GM12878 (cell line): ENCODE measurements at regions not wholly inside any gene's neighbourhood (a gene's known extent, or its start where the extent isn't known, plus 50 kb on each side); places are given as distances from the start of the nearest gene placed in this dataset.

Experiments used
- ATAC-seq: fragments of 200-7000 bp; cut with Tn5 transposase; 3 replicates; pipeline ENCODE4 v1.9.1; 2020; ENCODE audit warnings: mild to moderate bottlenecking, moderate library complexity
- BruUV-seq: library from RNA; stranded (reverse); fragments of 400-500 nt; replicated peaks from 2 replicates; lab custom pipeline; 2021; lab: Mats Ljungman, UMichigan
- CTCF ChIA-PET: fragments of 300-600 bp; sonication (Branson Sonifier 250); formaldehyde crosslinking; extraction: SDS; loops from one replicate; lab custom pipeline; 2021; ENCODE audit warnings: inconsistent platforms; lab: Yijun Ruan, JAX
- POLR2A ChIA-PET: fragments of 350-600 bp; formaldehyde crosslinking; extraction: SDS; loops from one replicate; lab custom pipeline; 2021; ENCODE audit warnings: inconsistent platforms; lab: Charles Lee
- RAD21 ChIA-PET: fragments of 300-600 bp; sonication (Branson Sonifier 250); formaldehyde crosslinking; loops from one replicate; lab custom pipeline; 2023; ENCODE audit warnings: antibody characterized with exemption; ENCODE audit not compliant: unreplicated experiment; lab: Charles Lee
- SMC1A ChIA-PET: fragments of 300-600 bp; sonication (Branson Sonifier 250); formaldehyde crosslinking; loops from one replicate; lab custom pipeline; 2023; ENCODE audit not compliant: unreplicated experiment, uncharacterized antibody; lab: Charles Lee
- DNase-seq: peaks from one replicate; pipeline ENCODE4 v3.0.0-alpha.2; 2011; ENCODE audit warnings: low read depth, low spot score
- FAIRE-seq: peaks from 3 replicates; lab custom pipeline; 2011; peaks lifted over from hg19 to GRCh38; lab: Jason Lieb, UNC
- H2AFZ ChIP-seq: 2 replicates; pipeline ENCODE4 v1.6.0; 2011; ENCODE audit warnings: low read depth, low read length, control low read depth; ENCODE audit not compliant: control insufficient read depth
- H3K27ac ChIP-seq: 2 replicates; pipeline ENCODE4 v1.5.1; 2011; ENCODE audit warnings: control low read depth; ENCODE audit not compliant: control insufficient read depth, insufficient read depth
- H3K27me3 ChIP-seq, 2 experiments: replicated peaks in 1 of 2; 2 replicates each; pipeline versions ENCODE4 v1.6.0 to v1.6.1; 2011; ENCODE audit warnings: low read length in 1 of 2; ENCODE audit not compliant: control insufficient read depth in 2 of 2, insufficient read depth in 2 of 2
- H3K36me3 ChIP-seq, 2 experiments: 2 replicates each; pipeline ENCODE4 v1.5.1; 2011; ENCODE audit warnings: low read length in 1 of 2; ENCODE audit not compliant: control insufficient read depth in 2 of 2, insufficient read depth in 2 of 2
- H3K4me1 ChIP-seq: 2 replicates; pipeline ENCODE4 v1.6.1; 2011; ENCODE audit warnings: mild to moderate bottlenecking, low read length, moderate library complexity, mixed read lengths; ENCODE audit not compliant: control insufficient read depth, insufficient read depth
- H3K4me2 ChIP-seq: 2 replicates; pipeline ENCODE4 v1.6.0; 2011; ENCODE audit warnings: control low read depth; ENCODE audit not compliant: control insufficient read depth, insufficient read depth
- H3K4me3 ChIP-seq: fragments of 200-600 bp; sonication (generic); 2 replicates; pipeline ENCODE4 v1.5.1; 2016
- H3K79me2 ChIP-seq: 2 replicates; pipeline ENCODE4 v1.6.0; 2011; ENCODE audit warnings: low read length; ENCODE audit not compliant: control insufficient read depth, insufficient read depth
- H3K9ac ChIP-seq: 2 replicates; pipeline ENCODE4 v1.8.0; 2011; ENCODE audit warnings: low read length, control low read depth, mixed read lengths; ENCODE audit not compliant: control insufficient read depth, insufficient read depth
- H3K9me3 ChIP-seq: replicated peaks from 3 replicates; pipeline ENCODE4 v1.5.1; 2011; ENCODE audit warnings: mild to moderate bottlenecking, low read length; ENCODE audit not compliant: control insufficient read depth, insufficient read depth
- H4K20me1 ChIP-seq: 2 replicates; pipeline ENCODE4 v1.6.0; 2011; ENCODE audit not compliant: control insufficient read depth, insufficient read depth
- CREM ChIP-seq: IDR thresholded peaks from 2 replicates; pipeline ENCODE4 v1.6.1; 2014; ENCODE audit warnings: antibody characterized with exemption, low read depth
- EP300 ChIP-seq, 2 experiments: fragments of 150-350 bp in 1 of 2; IDR thresholded peaks; 2 replicates each; pipeline ENCODE4 v1.6.1; 2011 to 2012; ENCODE audit warnings: low read depth in 2 of 2, low read length in 2 of 2, borderline replicate concordance in 1 of 2, improper control_type of control experiment in 1 of 2, inconsistent platforms in 1 of 2; ENCODE audit not compliant: control insufficient read depth in 1 of 2
- ETV6 ChIP-seq, 2 experiments: fragments of 450-650 bp in 1 of 2; IDR thresholded peaks in 1 of 2; conservative IDR thresholded peaks in 1 of 2; 2 replicates each; pipeline ENCODE4 v1.6.1; 2014; ENCODE audit warnings: antibody characterized with exemption in 1 of 2, borderline replicate concordance in 1 of 2, low read depth in 1 of 2, mild to moderate bottlenecking in 1 of 2, moderate library complexity in 1 of 2
- FOXM1 ChIP-seq: IDR thresholded peaks from 2 replicates; pipeline ENCODE4 v1.6.1; 2012; ENCODE audit warnings: low read depth, mild to moderate bottlenecking, inconsistent platforms, low read length, moderate library complexity
- HDAC2 ChIP-seq: fragments of 200-600 bp; sonication (generic); IDR thresholded peaks from 2 replicates; pipeline ENCODE4 v1.6.1; 2017
- IRF4 ChIP-seq: IDR thresholded peaks from 2 replicates; pipeline ENCODE4 v1.6.1; 2011; ENCODE audit warnings: low read depth, low read length
- MEF2A ChIP-seq: IDR thresholded peaks from 2 replicates; pipeline ENCODE4 v1.6.1; 2011; ENCODE audit warnings: low read depth, mild to moderate bottlenecking, low read length, moderate library complexity; ENCODE audit not compliant: insufficient read depth
- NRF1 ChIP-seq: conservative IDR thresholded peaks from 2 replicates; pipeline ENCODE4 v1.6.1; 2011; ENCODE audit warnings: mild to moderate bottlenecking, low read depth, low read length, improper control_type of control experiment
- SREBF1 ChIP-seq: IDR thresholded peaks from 2 replicates; pipeline ENCODE4 v1.6.1; 2012; ENCODE audit warnings: mild to moderate bottlenecking, low read length
- SUPT20H ChIP-seq: IDR thresholded peaks from 2 replicates; pipeline ENCODE4 v1.6.1; 2011; ENCODE audit warnings: low read depth, mild to moderate bottlenecking, low read length, moderate library complexity, borderline replicate concordance; ENCODE audit not compliant: control insufficient read depth
- ZBED1 ChIP-seq: IDR thresholded peaks from 2 replicates; pipeline ENCODE4 v1.6.1; 2016; ENCODE audit warnings: borderline replicate concordance
- ZNF207 ChIP-seq: fragments of 450-650 bp; IDR thresholded peaks from 2 replicates; pipeline ENCODE4 v1.6.1; 2014; ENCODE audit warnings: antibody characterized with exemption, mild to moderate bottlenecking, borderline replicate concordance
- WGBS: methylation state at CpG from one replicate; pipeline ENCODE4 v1.1.6; 2016; ENCODE audit warnings: low lambda C conversion rate; ENCODE audit not compliant: insufficient replicate concordance, insufficient coverage; ENCODE audit errors: missing lambda C conversion rate; 5-methylcytosine and 5-hydroxymethylcytosine counted together
- in situ Hi-C: fragments of 300-500 bp; cut with MboI; formaldehyde crosslinking; loops from 9 replicates; pipeline ENCODE4 v1.14.3; 2018; ENCODE audit warnings: mixed read lengths
- intact Hi-C: fragments of 100-400 bp; cut with micrococcal nuclease; formaldehyde crosslinking; loops from one replicate; pipeline ENCODE4 v1.14.2; 2022; ENCODE audit not compliant: unreplicated experiment
- TF ChIP-seq, protein P1 (sequence below): IDR thresholded peaks from 2 replicates; pipeline ENCODE4 v1.6.1; 2012; ENCODE audit warnings: mild to moderate bottlenecking, low read depth, low read length
- TF ChIP-seq, protein P2 (sequence below): IDR thresholded peaks from 2 replicates; pipeline ENCODE4 v1.6.1; 2011; ENCODE audit warnings: borderline replicate concordance, low read depth, mild to moderate bottlenecking, moderate library complexity, mixed read lengths, low read length; ENCODE audit not compliant: insufficient read depth; ENCODE audit errors: extremely low read length
- TF ChIP-seq, protein P3 (sequence below): fragments of 450-650 bp; IDR thresholded peaks from 2 replicates; pipeline ENCODE4 v1.6.1; 2016; ENCODE audit warnings: mild to moderate bottlenecking, moderate library complexity, borderline replicate concordance

DNA sequence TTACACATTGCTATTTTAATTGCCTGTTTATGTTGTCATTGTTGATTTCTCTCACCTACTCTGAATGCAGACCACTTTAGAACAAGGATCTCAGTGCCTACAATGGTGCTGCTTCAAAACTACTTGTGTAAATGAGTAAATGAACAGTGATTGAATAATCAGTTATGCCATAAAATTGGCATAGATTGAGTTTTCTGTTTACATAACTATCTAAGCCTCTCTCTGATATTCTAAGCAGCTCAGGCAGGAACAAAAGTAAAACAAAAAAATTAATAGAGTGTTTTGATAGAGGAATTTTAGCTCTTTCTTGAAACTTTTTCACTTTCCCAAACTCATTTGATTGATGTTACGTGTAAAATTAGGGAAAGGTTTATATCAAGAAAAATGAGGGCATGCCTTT is 232.3 kb upstream of the KITLG start (continued):
- TF ChIP-seq ZNF207 (no peak), MEF2A (no peak)

DNA sequence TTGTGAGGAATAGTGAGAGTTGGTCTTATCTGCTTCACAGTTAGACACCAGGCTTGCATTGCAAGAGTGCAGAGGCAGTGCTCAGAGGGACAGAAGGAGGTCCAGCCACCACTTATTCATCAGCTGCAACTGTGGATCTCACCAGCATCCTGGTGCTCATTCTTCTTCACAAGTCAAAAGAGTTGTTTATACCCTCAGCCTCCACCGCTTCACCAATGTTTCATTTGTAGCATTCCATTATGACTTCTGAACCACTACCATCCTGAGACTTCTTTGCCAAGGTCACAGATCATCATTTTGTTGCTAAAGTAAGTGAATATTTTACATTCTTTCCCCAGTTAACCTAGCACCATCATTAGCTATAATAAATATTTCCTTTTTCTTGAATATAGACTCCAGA is 230.5 kb upstream of the KITLG start:
- in situ Hi-C loops, result no loop called here
- FAIRE-seq (no peak), ATAC-seq (no peak), DNase-seq (no peak)
- POLR2A ChIA-PET, result no interaction called here
- CTCF ChIA-PET, result interaction anchor here (0.6 to 0.7 kb wide), 2 partner anchors 642 to 1436 kb away, joined by 3 read pairs; no protein-coding TSS in a partner anchor
- H3K9ac ChIP-seq, result no peak overlapping the region
- no peaks in the 10 kb centered on the region for H3K36me3 ChIP-seq
- RAD21 ChIA-PET, result no interaction called here
- intact Hi-C loops, result no loop called here
- no peak overlapping the region for H3K4me2 ChIP-seq
- SMC1A ChIA-PET, result no interaction called here
- H3K27ac ChIP-seq, result no peak overlapping the region
- H3K9me3 ChIP-seq, result no peaks in the 10 kb centered on the region
- no peak for TF ChIP-seq FOXM1
- no peak for TF ChIP-seq SUPT20H
- TF ChIP-seq SREBF1, result no peak
- no peak for TF ChIP-seq NRF1
- TF ChIP-seq ZBED1, result no peak
- TF ChIP-seq ETV6 (conservative IDR thresholded peaks at IDR 0.05 in 1 of 2, IDR thresholded peaks at IDR 0.05 in 1 of 2; ENCODE audit: borderline replicate concordance in 1 of 2, low read depth in 1 of 2), result no peak
- TF ChIP-seq, protein P1, sequence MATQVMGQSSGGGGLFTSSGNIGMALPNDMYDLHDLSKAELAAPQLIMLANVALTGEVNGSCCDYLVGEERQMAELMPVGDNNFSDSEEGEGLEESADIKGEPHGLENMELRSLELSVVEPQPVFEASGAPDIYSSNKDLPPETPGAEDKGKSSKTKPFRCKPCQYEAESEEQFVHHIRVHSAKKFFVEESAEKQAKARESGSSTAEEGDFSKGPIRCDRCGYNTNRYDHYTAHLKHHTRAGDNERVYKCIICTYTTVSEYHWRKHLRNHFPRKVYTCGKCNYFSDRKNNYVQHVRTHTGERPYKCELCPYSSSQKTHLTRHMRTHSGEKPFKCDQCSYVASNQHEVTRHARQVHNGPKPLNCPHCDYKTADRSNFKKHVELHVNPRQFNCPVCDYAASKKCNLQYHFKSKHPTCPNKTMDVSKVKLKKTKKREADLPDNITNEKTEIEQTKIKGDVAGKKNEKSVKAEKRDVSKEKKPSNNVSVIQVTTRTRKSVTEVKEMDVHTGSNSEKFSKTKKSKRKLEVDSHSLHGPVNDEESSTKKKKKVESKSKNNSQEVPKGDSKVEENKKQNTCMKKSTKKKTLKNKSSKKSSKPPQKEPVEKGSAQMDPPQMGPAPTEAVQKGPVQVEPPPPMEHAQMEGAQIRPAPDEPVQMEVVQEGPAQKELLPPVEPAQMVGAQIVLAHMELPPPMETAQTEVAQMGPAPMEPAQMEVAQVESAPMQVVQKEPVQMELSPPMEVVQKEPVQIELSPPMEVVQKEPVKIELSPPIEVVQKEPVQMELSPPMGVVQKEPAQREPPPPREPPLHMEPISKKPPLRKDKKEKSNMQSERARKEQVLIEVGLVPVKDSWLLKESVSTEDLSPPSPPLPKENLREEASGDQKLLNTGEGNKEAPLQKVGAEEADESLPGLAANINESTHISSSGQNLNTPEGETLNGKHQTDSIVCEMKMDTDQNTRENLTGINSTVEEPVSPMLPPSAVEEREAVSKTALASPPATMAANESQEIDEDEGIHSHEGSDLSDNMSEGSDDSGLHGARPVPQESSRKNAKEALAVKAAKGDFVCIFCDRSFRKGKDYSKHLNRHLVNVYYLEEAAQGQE, result no peak
- TF ChIP-seq HDAC2, result no peak
- no peak for TF ChIP-seq IRF4
- TF ChIP-seq, protein P2, sequence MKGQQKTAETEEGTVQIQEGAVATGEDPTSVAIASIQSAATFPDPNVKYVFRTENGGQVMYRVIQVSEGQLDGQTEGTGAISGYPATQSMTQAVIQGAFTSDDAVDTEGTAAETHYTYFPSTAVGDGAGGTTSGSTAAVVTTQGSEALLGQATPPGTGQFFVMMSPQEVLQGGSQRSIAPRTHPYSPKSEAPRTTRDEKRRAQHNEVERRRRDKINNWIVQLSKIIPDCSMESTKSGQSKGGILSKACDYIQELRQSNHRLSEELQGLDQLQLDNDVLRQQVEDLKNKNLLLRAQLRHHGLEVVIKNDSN, result no peak
- TF ChIP-seq, protein P3, sequence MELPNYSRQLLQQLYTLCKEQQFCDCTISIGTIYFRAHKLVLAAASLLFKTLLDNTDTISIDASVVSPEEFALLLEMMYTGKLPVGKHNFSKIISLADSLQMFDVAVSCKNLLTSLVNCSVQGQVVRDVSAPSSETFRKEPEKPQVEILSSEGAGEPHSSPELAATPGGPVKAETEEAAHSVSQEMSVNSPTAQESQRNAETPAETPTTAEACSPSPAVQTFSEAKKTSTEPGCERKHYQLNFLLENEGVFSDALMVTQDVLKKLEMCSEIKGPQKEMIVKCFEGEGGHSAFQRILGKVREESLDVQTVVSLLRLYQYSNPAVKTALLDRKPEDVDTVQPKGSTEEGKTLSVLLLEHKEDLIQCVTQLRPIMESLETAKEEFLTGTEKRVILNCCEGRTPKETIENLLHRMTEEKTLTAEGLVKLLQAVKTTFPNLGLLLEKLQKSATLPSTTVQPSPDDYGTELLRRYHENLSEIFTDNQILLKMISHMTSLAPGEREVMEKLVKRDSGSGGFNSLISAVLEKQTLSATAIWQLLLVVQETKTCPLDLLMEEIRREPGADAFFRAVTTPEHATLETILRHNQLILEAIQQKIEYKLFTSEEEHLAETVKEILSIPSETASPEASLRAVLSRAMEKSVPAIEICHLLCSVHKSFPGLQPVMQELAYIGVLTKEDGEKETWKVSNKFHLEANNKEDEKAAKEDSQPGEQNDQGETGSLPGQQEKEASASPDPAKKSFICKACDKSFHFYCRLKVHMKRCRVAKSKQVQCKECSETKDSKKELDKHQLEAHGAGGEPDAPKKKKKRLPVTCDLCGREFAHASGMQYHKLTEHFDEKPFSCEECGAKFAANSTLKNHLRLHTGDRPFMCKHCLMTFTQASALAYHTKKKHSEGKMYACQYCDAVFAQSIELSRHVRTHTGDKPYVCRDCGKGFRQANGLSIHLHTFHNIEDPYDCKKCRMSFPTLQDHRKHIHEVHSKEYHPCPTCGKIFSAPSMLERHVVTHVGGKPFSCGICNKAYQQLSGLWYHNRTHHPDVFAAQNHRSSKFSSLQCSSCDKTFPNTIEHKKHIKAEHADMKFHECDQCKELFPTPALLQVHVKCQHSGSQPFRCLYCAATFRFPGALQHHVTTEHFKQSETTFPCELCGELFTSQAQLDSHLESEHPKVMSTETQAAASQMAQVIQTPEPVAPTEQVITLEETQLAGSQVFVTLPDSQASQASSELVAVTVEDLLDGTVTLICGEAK, result no peak
- TF ChIP-seq CREM, result no peak
- no peak for TF ChIP-seq EP300 (IDR thresholded peaks at IDR 0.05; ENCODE audit: borderline replicate concordance in 1 of 2, control insufficient read depth in 1 of 2, low read depth in 2 of 2, low read length in 2 of 2)
- 100% methylated on average over 1 of the region's 1 CpG for WGBS
- no peaks in the 10 kb centered on the region for H3K27me3 ChIP-seq
- H3K4me1 ChIP-seq, result no peaks in the 10 kb centered on the region
- no TSS peak for BruUV-seq
- no peaks in the 10 kb centered on the region for H3K79me2 ChIP-seq
- no peak overlapping the region for H2AFZ ChIP-seq
- H3K4me3 ChIP-seq, result no peak overlapping the region
- H4K20me1 ChIP-seq, result no peaks in the 10 kb centered on the region
